Peyer's patch (tissue), 4 donors: ENCODE measurements at regions not wholly inside any gene's neighbourhood (a gene's known extent, or its start where the extent isn't known, plus 50 kb on each side); places are given as distances from the start of the nearest gene placed in this dataset.

ENCODE experiments used
- CTCF ChIP-seq, 6 experiments: fragments of 450-650 bp in 4 of 6; fragments of 200-600 bp in 2 of 6; sonication (generic) in 1 of 6; IDR thresholded peaks; one replicate each; pipeline ENCODE4 v1.5.1; 2017 to 2019; ENCODE audit warnings: antibody characterized with exemption in 6 of 6, mild to moderate bottlenecking in 3 of 6, moderate library complexity in 1 of 6
- POLR2A ChIP-seq, 2 donors: fragments of 450-650 bp; IDR thresholded peaks; one replicate each; pipeline ENCODE4 v1.5.1; 2017; ENCODE audit warnings: antibody characterized with exemption in 2 of 2, mild to moderate bottlenecking in 2 of 2, moderate library complexity in 2 of 2

DNA sequence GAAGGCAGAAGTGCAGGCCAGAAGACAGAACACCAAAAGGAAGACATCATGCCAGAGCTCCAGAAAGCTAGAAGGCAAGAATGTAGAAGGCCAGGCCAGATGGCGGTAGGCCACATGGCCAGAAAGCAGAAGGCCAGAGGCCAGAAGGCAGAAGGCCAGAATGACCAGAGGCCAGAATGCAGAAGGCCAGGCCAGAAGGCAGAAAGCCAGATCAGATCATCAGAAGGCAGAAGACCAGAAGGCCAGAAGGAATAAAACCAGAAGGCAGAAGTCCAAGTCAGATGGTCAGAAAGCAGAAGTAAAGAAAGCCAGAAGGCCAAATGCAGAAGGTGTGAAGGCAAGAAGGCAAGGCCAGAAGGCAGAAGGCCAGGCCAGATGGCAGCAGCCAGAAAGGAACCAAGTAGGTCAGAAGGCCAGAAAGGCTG is 185.0 kb downstream of the TUBA3C start:
- TF ChIP-seq POLR2A (IDR thresholded peaks at IDR 0.05), result no peak
- no peak for TF ChIP-seq CTCF (IDR thresholded peaks at IDR 0.05)
